AG04450 (cell line): ENCODE measurements at regions not wholly inside any gene's neighbourhood (a gene's known extent, or its start where the extent isn't known, plus 50 kb on each side); places are given as distances from the start of the nearest gene placed in this dataset.

ENCODE experiments used
- CTCF ChIA-PET: fragments of 300-600, 350-600 bp; formaldehyde crosslinking; extraction: SDS; loops from one replicate; lab custom pipeline; 2022; ENCODE audit warnings: antibody characterized with exemption, inconsistent platforms; lab: Charles Lee
- POLR2A ChIA-PET: fragments of 350-600 bp; formaldehyde crosslinking; extraction: SDS; loops from one replicate; lab custom pipeline; 2021; ENCODE audit warnings: antibody characterized with exemption, inconsistent platforms; lab: Yijun Ruan, JAX
- DNase-seq: peaks from one replicate; pipeline ENCODE4 v3.0.0-alpha.2; 2011; ENCODE audit warnings: low read depth, low spot score
- H3K27ac ChIP-seq: one replicate; pipeline ENCODE4 v1.5.1; 2012; ENCODE audit warnings: low read depth, low read length, control low read depth
- H3K27me3 ChIP-seq: one replicate; pipeline ENCODE4 v1.6.0; 2012; ENCODE audit warnings: low read length; ENCODE audit not compliant: control insufficient read depth, insufficient read depth
- H3K4me3 ChIP-seq: 2 replicates; pipeline ENCODE4 v1.5.1; 2011; ENCODE audit warnings: mild to moderate bottlenecking, low read depth, low read length, control low read depth
- H3K9me3 ChIP-seq: 2 replicates; pipeline ENCODE4 v1.5.1; 2012; ENCODE audit warnings: low read length; ENCODE audit not compliant: control insufficient read depth, insufficient read depth
- TF ChIP-seq, protein P1 (sequence below): IDR thresholded peaks from 2 replicates; pipeline ENCODE4 v1.5.1; 2011; ENCODE audit warnings: low read depth, low read length, control low read depth, inconsistent platforms

DNA sequence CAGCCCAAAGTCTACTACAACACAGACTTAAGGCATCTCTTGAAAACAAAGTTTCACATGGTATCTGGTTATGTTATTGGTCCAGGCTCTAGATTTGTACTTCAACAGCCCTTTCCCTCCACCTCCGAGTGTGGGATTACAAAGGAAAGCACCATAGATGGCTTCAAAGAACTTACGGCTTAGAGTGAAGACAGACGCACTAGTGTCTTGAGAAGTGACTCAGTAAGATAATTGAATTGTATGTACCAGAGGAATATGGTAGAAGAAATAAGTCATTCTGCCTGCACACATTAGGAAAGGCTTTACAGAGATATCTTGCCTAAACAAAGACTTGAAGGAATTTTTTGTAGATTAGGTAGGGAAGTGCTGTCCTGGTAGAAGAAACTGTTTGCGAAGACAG, 392.3 kb upstream of the TNP1 start:
- Histone ChIP-seq H3K27me3 (no peaks in the 10 kb centered on the region), H3K4me3 (no peak overlapping the region), H3K27ac (no peak overlapping the region), H3K9me3 (no peaks in the 10 kb centered on the region)
- POLR2A ChIA-PET, result no interaction called here
- no peak for DNase-seq
- TF ChIP-seq, protein P1, sequence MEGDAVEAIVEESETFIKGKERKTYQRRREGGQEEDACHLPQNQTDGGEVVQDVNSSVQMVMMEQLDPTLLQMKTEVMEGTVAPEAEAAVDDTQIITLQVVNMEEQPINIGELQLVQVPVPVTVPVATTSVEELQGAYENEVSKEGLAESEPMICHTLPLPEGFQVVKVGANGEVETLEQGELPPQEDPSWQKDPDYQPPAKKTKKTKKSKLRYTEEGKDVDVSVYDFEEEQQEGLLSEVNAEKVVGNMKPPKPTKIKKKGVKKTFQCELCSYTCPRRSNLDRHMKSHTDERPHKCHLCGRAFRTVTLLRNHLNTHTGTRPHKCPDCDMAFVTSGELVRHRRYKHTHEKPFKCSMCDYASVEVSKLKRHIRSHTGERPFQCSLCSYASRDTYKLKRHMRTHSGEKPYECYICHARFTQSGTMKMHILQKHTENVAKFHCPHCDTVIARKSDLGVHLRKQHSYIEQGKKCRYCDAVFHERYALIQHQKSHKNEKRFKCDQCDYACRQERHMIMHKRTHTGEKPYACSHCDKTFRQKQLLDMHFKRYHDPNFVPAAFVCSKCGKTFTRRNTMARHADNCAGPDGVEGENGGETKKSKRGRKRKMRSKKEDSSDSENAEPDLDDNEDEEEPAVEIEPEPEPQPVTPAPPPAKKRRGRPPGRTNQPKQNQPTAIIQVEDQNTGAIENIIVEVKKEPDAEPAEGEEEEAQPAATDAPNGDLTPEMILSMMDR, result no peak
- CTCF ChIA-PET, result no interaction called here

DNA sequence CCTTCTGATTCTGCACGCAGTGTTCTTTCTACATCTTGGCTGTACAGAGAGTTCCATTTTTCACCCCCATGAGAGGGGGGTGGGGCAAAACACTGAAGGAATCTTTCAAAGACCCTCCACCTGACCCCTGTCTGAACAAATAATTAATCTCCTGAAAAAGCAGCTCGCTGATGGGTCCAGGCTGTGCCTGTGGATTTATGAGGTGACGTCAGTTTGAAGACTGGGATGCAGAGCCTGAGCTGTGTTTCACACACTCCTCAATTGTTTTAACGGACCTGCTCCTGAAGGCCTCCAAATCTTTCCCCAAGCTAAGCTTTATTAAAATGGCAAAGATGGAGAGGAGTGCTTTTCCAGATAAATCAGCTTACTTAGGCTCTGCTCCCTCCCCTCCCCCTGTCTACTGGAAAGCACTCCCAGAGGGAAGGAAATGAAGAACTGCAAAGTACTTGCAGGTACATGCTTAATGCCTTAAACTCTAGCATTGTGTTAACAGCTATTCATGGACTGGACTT, 390.2 kb upstream of the TNP1 start:
- POLR2A ChIA-PET, result no interaction called here
- no peak for DNase-seq
- no peaks in the 10 kb centered on the region for H3K27me3 ChIP-seq
- CTCF ChIA-PET, result no interaction called here
- TF ChIP-seq, protein P1, result no peak
- H3K4me3 ChIP-seq, result no peak overlapping the region
- H3K9me3 ChIP-seq, result no peaks in the 10 kb centered on the region
- no peak overlapping the region for H3K27ac ChIP-seq

DNA sequence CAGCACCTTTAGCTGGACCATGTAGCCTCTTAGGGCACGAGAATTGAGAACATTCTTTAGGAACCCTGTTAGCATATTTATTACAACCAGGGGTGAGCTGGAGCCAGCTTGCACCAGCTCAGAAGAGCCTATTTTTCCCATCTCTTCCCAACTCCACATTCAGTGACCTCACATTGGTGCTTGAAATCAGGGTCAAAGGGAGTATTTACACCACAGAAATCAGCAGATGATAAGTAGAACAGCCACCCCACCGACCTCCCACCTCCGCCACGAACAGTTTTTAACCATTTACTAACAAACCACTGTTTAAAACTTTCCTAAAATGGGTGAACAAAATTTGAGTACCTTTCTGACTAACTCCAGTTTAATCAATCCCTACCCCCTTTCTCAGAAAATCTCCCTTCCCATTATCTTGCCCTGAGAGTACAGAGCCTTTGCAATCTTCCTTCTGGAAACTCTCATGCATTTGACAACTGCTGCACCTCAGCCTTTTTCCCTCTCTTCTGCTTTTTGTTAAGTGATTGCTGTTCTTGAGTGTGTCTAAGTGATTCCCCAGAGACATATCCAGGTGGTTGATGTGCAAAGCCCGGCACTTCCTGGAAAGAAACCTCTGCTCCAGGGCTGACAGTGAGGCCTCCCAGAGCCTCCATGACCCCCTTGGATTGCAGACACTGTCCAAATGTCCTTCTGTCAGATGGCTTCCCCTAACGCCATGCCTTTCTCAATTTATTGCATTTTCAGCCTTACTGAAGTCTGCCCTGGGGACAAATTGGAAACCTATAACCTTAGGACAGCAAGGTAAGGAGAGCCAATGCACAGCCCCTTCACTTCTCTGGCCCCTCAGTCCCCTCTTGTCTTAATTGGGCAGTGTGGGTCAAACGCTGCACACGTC, 389.5 kb upstream of the TNP1 start:
- DNase-seq, result no peak
- ChIA-PET POLR2A (interaction anchor here (0.6 to 0.7 kb wide), 3 partner anchors 18 to 556 kb away, joined by 3 to 4 read pairs (median 3); no protein-coding TSS in a partner anchor), CTCF (interaction anchor here (0.9 kb wide), 1 partner anchor 35 kb away, joined by 3 read pairs; no protein-coding TSS in a partner anchor)
- no peaks in the 10 kb centered on the region for H3K9me3 ChIP-seq
- TF ChIP-seq, protein P1, result no peak
- no peak overlapping the region for H3K27ac ChIP-seq
- no peak overlapping the region for H3K4me3 ChIP-seq
- no peaks in the 10 kb centered on the region for H3K27me3 ChIP-seq

DNA sequence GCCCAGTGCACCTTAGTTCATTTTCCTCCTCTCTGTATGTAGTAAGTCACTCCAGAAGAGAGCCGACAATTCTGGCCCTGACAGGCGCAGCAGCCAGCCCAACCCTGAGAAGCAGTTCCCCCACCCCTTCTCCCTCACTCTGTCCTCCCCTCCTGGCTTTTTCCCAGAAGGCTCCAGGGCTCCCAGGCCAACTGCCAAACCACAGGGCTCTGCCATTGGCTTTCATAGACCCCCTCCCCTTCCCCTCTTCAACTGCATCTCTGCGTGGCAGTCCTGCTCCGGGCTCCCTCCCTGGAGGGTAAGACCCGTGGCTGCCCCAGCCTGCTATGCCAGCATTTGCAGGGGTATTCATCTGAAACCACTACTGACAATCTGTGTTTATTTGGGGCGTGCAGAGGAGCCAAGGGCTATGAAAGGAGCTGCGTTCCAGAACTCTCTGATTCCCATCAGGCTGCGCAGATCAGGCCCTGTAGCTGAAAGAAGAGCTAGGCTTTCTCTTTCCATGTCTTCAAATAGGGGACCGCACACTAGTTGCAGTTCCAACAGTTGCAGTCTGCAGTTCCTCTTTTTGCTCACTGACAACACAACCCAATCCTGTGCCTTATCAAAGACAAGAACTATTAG, 388.6 kb upstream of the TNP1 start:
- DNase-seq, result peak; percentile 33
- Histone ChIP-seq H3K4me3 (no peak overlapping the region), H3K27me3 (no peaks in the 10 kb centered on the region), H3K9me3 (no peaks in the 10 kb centered on the region), H3K27ac (peak overlapping the region; percentile 23)
- TF ChIP-seq, protein P1, result no peak
- CTCF ChIA-PET, result interaction anchor here (0.9 kb wide), 1 partner anchor 36 kb away, joined by 3 read pairs; no protein-coding TSS in a partner anchor
- POLR2A ChIA-PET, result interaction anchor here (0.7 kb wide), 2 partner anchors 17 to 29 kb away, joined by 3 to 4 read pairs; no protein-coding TSS in a partner anchor
